ENCODE measurements at regions not wholly inside any gene's neighbourhood (a gene's known extent, or its start where the extent isn't known, plus 50 kb on each side); places are given as distances from the start of the nearest gene placed in this dataset.

DNA sequence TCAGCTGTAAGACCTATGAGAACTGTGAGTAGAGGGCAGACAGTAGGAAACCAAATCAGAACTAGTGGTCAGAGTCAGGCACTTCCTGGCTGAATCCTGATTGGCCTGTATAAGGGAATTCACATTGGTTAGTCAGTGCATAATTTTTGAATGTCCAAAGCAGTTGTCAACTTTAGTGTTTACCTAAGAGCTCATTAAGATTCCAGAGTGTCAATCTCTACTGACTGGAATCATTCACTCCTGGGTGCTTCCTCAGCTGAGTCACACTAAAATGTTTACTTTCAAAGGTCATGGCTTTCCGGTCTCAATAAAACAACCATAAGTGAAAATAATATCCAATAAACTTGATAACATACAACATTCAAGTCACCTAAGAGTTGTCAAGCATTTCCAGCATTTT lies 306.1 kb downstream of the C11orf87 start:
- Mint-ChIP-seq H3K9me3 (peaks cover 8% of the 10 kb centered on the region), H3K36me3 (ENCODE audit: low read depth) (no peaks in the 10 kb centered on the region), H3K27me3 (no peaks in the 10 kb centered on the region), H3K27ac (no peak overlapping the region), H3K4me1 (ENCODE audit: low read depth) (no peaks in the 10 kb centered on the region), H3K4me3 (no peak overlapping the region)
- ATAC-seq (ENCODE audit: poor library complexity) (no peak), DNase-seq (no peak)
- Histone ChIP-seq H3K9me3 (ENCODE audit: control insufficient read depth in 1 of 2, insufficient read depth in 1 of 2, low read length in 2 of 2) (no peaks in the 10 kb centered on the region), H3K36me3 (ENCODE audit: insufficient read depth, low read length) (no peaks in the 10 kb centered on the region), H3K27ac (ENCODE audit: low read depth in 1 of 2, low read length in 2 of 2) (no peak overlapping the region), H3K4me3 (ENCODE audit: low read length) (no peak overlapping the region), H3K4me1 (ENCODE audit: insufficient read depth, low read length) (no peaks in the 10 kb centered on the region), H3K27me3 (ENCODE audit: control insufficient read depth in 1 of 2, insufficient read depth in 2 of 2, low read length in 2 of 2) (no peaks in the 10 kb centered on the region)
- TF ChIP-seq, protein P1, sequence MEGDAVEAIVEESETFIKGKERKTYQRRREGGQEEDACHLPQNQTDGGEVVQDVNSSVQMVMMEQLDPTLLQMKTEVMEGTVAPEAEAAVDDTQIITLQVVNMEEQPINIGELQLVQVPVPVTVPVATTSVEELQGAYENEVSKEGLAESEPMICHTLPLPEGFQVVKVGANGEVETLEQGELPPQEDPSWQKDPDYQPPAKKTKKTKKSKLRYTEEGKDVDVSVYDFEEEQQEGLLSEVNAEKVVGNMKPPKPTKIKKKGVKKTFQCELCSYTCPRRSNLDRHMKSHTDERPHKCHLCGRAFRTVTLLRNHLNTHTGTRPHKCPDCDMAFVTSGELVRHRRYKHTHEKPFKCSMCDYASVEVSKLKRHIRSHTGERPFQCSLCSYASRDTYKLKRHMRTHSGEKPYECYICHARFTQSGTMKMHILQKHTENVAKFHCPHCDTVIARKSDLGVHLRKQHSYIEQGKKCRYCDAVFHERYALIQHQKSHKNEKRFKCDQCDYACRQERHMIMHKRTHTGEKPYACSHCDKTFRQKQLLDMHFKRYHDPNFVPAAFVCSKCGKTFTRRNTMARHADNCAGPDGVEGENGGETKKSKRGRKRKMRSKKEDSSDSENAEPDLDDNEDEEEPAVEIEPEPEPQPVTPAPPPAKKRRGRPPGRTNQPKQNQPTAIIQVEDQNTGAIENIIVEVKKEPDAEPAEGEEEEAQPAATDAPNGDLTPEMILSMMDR (IDR thresholded peaks at IDR 0.05) = no peak
- CTCF ChIA-PET = no interaction called here
- intact Hi-C loops (cut with DNase I, micrococcal nuclease) = no loop called here
- POLR2A ChIA-PET = no interaction called here

DNA sequence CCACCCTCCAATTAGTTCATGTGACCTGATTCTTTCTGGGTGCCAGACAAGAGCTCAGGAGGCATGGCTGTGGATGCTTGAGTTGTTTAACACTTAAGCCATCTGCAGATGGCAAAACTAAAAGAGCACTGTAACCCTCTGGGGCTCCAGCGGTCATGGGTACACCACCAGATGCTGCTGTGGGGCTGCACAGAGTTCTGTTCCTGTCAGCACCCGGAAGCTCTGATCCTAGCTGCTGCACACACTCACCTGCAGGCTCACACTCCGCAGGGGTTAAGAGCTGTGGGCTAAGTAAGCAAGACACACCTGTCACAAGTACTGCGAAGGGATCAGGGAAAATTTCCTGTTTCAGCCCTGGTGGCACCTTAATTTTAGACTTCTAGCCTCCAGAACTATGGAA lies 307.8 kb downstream of the C11orf87 start:
- Histone ChIP-seq H3K36me3 (ENCODE audit: insufficient read depth, low read length) (no peaks in the 10 kb centered on the region), H3K27ac (ENCODE audit: low read depth in 1 of 2, low read length in 2 of 2) (no peak overlapping the region), H3K9me3 (ENCODE audit: control insufficient read depth in 1 of 2, insufficient read depth in 1 of 2, low read length in 2 of 2) (no peaks in the 10 kb centered on the region), H3K27me3 (ENCODE audit: control insufficient read depth in 1 of 2, insufficient read depth in 2 of 2, low read length in 2 of 2) (no peaks in the 10 kb centered on the region), H3K4me3 (ENCODE audit: low read length) (no peak overlapping the region), H3K4me1 (ENCODE audit: insufficient read depth, low read length) (no peaks in the 10 kb centered on the region)
- POLR2A ChIA-PET = no interaction called here
- Mint-ChIP-seq H3K4me3 (no peak overlapping the region), H3K27me3 (no peaks in the 10 kb centered on the region), H3K4me1 (ENCODE audit: low read depth) (no peaks in the 10 kb centered on the region), H3K9me3 (peaks cover 8% of the 10 kb centered on the region), H3K27ac (no peak overlapping the region), H3K36me3 (ENCODE audit: low read depth) (no peaks in the 10 kb centered on the region)
- ATAC-seq (ENCODE audit: poor library complexity) (no peak), DNase-seq (no peak)
- CTCF ChIA-PET = no interaction called here
- TF ChIP-seq, protein P1 (IDR thresholded peaks at IDR 0.05) = no peak
- intact Hi-C loops (cut with DNase I, micrococcal nuclease) = no loop called here

- ATAC-seq (ENCODE audit: poor library complexity) (no peak), DNase-seq (no peak)
- Histone ChIP-seq H3K4me1 (ENCODE audit: insufficient read depth, low read length) (no peaks in the 10 kb centered on the region), H3K36me3 (ENCODE audit: insufficient read depth, low read length) (no peaks in the 10 kb centered on the region), H3K27me3 (ENCODE audit: control insufficient read depth in 1 of 2, insufficient read depth in 2 of 2, low read length in 2 of 2) (no peaks in the 10 kb centered on the region), H3K9me3 (ENCODE audit: control insufficient read depth in 1 of 2, insufficient read depth in 1 of 2, low read length in 2 of 2) (no peaks in the 10 kb centered on the region), H3K4me3 (ENCODE audit: low read length) (no peak overlapping the region), H3K27ac (ENCODE audit: low read depth in 1 of 2, low read length in 2 of 2) (no peak overlapping the region)
- Mint-ChIP-seq H3K27ac (no peak overlapping the region), H3K36me3 (ENCODE audit: low read depth) (no peaks in the 10 kb centered on the region), H3K4me1 (ENCODE audit: low read depth) (no peaks in the 10 kb centered on the region), H3K9me3 (peaks cover 8% of the 10 kb centered on the region), H3K4me3 (no peak overlapping the region), H3K27me3 (no peaks in the 10 kb centered on the region)
- CTCF ChIA-PET = no interaction called here
- TF ChIP-seq, protein P1 (IDR thresholded peaks at IDR 0.05) = no peak
- POLR2A ChIA-PET = no interaction called here
- intact Hi-C loops (cut with DNase I, micrococcal nuclease) = no loop called here
These were observed 308.7 kb downstream of the C11orf87 start for GRCh38 chr11:109730669-109731068.
